GM18520 (cell line): ENCODE measurements at regions not wholly inside any gene's neighbourhood (a gene's known extent, or its start where the extent isn't known, plus 50 kb on each side); places are given as distances from the start of the nearest gene placed in this dataset.

ENCODE experiments used
- ATAC-seq: cut with Tn5 transposase; IDR thresholded peaks from one replicate; pipeline ENCODE4 v1.9.1; 2021; ENCODE audit not compliant: unreplicated experiment

DNA sequence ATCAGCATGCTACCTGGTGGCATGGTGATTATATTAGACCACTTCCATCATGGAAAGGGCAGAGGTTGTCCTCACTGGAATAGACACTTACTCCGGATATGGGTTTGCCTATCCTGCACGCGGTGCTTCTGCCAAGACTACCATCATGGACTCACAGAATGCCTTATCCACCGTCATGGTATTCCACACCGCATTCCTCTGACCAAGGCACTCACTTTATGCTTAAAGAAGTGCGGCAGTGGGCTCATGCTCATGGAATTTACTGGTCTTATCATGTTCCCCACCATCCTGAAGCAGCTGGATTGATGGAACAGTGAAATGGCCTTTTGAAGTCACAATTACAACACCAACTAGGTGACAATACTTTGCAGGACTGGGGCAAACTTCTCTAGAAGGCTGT, 109.2 kb upstream of the DRD2 start:
- no peak for ATAC-seq

DNA sequence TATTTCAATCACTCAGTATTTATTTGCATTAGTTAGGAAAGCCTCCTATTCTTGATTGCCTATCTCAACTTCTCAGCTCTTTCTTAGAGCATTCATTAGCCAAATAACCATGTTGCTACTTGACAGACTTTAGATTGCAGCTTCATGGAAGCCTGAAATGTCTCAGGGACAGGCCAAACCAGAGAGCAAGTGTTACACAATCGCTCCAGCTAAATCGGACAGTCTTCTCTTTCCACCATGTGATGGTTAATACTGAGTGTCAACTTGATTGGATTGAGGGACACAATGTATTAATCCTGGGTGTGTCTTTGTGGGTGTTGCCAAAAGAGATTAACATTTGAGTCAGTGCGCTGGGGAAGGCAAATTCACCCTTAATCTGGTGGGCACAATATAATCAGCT, 106.5 kb upstream of the DRD2 start:
- ATAC-seq: no peak

DNA sequence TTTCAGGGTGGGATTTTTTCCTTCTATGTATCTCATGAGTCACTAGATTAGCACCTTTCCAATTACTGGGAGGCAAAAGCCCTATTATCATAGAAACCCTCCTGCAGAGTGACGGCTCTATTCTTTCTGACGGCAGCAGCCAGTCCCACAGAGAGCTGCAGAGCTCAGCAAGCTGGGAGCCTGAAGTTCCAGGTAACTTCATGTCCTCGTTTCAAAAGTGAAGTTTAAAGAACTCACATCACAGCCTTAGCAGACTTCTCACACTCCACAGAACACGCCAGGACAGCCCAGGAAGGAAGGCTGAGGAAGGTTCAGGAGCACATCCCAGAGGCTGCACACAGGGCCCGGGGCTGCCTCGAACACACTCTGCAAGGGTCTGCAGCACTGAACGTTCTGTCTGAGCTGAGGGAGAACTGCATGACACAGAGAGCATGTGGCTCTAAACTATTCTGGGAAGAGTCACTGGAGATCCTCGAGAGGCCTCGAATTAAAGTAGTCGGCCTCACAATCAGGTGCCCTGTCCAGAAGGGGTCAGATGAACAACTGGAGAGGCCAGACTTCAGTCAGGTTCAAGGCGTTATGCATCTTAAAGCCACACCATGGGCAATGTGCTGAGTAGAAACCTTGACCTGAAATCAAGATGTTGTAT, 104.2 kb upstream of the DRD2 start:
- no peak for ATAC-seq

DNA sequence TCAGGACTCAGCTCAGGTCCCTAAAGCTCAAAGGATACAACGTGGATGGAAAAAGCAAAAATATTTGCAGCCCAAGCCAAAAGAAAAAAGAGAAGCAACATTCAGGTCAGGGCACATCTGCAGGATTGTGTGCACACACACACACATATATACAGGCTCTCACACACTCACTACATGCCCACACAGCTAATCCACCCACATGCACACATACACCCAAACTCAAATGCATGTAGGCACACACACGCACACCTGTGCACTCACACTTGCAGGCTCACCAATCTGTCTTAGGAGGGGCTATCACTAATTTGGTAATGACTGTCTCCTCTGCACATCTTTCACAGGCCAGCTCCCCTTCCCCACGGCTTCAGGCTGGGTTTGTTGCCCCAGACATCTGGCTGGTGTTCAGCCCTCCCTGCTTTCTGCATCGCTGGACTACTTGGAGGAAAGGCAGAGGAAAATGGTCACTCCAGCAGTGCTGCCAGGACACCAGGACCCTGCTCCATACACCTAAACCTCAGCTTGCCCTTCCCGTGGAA, 103.6 kb upstream of the DRD2 start:
- no peak for ATAC-seq

DNA sequence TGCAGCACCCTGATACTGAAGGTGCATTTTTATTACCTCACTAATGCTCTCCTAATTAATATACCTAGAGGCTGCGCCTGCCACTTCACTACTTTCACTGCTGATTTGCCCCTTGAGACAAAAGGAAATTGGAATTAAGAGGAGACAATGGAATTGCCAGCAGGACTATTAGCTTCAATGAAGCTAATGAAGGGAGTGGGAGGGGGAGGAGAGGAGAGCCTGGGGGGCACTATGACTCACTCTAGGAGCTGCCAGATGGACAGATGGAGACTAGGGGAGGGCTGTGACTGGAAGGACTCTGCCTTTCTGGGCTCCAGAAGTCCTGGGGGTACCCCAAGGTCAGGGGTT, 102.8 kb upstream of the DRD2 start:
- no peak for ATAC-seq

DNA sequence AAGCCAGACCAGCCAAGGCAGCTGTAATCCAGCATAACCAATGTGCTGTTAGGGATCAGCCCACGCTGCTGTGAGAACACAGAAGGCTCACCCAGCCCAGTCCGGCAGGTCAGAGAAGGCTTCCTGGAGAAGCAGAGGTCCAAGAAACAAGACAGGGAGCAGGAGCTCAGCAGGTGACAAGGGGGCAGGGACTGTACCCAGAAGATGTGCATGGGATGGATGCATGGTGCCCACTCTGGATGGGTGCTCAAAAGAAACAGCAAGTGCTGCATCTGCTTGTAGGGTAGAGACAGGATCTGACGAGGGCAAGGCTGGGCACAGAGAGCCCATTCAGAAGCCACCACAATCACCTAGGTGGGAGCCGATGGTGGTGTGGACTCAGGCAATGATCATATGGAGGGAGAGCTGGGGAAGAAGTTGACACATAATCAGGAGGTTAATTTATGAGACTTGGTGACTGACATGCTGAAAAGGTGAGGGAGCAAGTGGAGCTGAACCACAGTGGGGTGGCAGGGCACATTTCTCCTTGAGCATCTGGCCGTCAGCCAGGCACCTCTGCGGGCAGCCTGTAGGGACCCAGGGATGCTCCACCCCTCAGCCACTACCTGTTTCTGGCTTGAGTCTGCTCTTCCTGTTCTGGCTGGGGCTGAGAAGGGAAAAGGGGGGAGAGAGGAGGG, 102.3 kb upstream of the DRD2 start:
- ATAC-seq: no peak

DNA sequence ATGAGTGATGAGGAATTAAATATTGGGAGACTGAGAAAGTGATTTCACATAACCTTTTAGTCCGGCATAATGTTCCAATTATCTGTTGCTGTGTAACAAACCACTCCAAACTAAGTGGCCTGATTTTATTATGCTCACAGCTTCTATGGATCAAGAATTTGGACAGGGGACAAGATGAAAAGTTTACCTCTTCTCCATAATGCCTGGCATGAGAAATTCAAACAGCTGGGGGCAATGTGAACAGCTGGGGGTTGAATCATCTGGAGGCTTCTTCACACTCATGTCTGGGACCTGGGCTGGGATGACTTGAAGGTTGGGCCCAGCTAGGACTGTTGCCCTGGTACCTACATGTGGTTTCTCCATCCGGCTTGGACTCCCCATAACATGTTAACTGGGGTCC, 99.4 kb upstream of the DRD2 start:
- no peak for ATAC-seq

DNA sequence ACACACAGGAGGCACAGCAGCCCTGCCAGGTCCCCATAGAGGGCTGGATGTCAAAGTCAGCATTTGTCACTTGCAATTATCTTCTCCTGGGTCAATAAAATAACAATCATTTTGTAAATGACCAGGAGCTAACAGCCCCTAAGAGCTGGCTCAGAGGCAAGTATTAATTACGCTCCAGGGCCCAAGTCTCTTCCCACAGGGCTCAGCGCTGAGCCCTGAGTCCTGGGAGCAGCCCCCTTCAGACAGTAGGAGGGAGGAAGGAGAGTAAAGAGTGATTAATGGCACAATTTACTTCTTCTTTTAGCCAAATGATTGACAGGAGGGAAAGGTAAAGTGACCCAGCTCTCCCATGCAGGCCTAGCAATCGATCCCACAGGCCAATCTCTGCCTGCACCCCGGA, 99.0 kb upstream of the DRD2 start:
- no peak for ATAC-seq

DNA sequence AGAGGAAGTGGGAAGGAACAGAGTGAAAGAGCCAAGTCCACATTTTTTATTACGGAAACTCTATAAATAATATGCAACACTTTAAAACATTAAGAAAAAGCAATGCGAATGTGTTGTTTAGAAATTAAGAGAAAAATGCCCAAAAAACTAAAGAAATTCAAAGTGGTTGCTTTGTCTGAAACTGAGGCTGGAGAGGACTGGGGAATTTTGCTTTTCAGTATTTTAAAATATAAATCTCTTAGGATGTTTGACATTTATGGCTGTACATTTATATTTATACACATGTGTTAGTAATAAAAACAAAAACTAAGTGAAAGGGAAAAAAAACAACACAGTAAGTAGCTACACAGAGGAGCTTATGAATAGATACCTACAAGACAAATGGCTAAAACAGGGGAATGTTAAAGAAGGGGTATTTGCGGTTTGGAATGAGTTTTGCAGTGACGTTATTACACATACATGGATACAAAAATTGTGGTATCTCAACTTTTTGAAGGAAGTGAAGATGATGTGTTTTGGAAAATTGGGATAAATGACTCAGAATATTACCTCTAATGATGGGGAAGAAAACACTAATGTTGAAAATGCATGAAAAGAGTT, 97.0 kb upstream of the DRD2 start:
- ATAC-seq: no peak

DNA sequence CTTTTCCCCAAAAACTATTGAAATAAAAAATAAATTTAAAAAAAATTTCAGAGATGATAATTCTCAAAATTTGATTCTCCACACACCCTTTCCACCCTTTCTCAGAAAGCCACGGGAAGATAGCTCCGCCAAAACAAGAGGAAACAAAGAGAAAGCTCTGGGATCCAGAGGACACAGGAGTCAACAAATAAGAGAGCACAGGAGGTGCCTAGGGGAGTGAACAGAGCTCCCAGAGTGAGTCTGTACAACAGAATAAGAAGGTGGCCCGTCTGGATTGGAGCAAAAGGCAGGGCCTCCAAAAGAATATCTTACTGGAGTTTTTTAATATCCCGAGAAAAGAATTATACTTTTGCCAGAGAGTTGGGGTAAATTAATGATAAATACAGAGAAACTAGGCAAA, 96.3 kb upstream of the DRD2 start:
- ATAC-seq: no peak

DNA sequence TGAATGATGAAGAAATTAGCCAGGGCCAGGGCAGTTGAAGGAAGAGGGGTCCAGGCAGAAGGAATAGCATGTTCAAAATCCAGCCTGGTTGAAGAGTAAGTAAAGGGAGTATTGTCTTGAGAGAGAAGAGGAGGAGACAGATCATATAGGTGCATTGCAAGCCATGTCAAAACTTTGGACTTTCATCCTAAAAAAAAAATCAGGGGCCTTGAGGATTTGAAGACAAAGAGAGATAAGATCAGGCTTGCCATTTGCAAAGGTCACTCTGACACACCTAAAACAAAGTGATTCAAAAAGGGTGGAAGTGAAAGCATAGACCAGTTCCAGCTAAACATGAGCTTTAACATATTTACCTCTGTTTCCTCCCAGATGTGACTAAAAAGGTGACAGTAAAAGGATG, 95.7 kb upstream of the DRD2 start:
- ATAC-seq: no peak

DNA sequence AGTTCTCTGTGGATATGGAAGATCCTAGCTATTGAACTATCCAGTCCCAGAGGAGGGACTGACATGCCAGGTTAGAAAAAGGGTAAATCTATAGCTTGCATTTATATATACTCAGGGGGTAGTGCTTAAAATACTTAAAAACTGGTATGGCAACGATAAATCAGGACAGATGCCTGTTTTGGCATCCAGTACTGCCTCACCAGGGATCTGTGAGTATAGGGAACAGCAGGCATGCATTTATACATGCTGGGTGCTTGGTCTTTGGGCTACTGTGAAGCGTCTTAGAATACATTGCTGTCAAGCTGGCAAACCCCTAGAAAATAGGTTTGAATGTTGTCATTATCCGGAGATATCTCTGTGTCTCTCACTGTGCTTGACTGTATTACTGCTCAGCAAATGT, 94.2 kb upstream of the DRD2 start:
- ATAC-seq: no peak

DNA sequence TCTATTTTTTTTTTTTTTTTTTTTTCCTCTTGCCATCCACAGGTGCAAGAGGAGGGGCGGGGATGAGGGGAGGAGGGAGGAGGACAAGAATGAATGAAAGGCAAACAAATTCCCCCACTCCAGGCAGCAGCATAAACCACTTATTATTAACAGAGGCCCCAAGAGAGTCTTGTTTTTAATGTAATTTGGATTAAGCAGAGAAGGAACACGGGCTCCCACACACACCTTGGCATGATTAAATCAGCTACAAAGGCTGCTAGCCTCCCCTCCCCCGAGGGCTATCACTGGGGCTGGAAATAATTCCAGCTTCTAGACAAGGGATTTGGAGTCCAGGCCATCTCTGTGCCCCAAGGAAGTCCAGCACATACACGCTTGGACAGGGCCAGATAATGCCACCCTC, 93.4 kb upstream of the DRD2 start:
- no peak for ATAC-seq

DNA sequence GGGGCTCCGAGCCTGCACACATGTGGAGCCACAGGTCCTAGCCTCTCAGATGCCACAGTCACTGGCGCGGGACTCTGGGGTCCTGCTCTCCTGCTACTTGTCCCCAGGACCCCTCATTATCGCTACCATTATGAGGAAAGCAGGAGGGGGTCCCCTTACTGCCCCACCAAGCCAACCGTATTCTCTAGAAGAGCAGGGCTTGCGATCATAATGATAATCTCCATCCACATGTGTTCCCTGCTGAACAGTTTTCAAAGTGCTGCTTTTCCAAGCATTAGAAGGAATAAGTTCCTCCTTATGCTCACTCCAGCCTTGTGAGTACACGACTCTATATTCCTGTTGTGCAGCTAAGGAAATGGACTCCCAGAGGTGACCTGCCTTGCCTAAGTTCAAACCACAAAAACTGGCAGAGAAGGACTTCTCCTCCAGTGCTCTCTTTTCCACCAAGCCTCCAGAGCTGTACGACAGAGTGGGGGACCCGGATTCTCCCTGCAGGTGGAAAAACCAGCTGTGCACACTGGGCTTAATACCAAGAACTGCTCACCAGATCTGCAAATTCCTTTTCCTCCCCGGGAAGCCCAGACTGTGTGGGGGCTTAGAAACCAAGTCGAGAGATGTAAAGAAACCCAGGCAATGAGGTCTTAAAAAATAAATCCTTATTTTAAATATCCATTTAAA, 92.8 kb upstream of the DRD2 start:
- no peak for ATAC-seq

DNA sequence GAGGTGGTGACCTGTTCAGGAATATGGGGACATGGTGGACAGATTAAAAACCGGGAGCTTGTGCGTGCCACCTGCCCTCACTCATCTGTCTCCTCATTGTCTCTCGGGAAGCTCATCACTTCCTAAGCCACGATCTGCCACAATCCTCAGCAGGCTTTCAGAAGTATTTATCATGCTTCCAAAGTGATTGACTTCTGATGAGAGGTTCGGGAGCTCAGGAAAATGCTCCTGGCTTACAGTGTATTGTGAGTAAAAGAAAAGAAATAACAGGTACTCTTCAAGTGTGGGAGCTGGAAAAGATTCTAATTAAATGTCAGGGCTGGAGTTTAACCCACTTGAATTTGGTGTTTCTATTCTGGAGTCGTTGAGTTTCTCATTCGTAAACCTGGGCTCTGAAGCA, 91.9 kb upstream of the DRD2 start:
- no peak for ATAC-seq

DNA sequence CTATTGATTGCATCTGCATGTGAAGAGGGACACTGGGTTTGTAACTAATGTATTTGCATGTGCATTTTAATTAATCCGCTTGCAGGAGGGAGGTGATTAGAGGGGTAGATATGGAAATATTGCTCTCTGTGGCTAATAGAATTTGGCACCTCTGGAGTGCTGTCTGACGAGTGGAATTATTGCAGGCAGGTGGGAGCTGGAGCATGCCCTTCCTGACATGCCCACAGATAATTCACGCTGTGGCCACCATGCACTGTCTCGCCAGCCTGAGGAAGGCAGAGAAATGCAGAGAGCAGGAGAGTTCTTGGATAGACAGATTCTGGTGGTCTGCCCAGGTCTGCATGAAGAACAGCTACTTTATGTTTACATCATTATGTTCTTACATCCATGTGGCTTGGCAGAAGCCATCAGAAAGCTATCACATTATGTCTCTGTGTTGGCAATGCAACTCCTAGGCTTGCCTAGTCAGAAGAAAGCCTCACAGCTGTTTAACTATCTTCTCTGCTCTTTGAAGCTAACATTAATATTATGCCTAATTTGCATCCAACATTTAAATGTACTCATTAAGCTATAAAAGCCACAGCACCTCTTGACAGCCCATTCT, 89.4 kb upstream of the DRD2 start:
- no peak for ATAC-seq

DNA sequence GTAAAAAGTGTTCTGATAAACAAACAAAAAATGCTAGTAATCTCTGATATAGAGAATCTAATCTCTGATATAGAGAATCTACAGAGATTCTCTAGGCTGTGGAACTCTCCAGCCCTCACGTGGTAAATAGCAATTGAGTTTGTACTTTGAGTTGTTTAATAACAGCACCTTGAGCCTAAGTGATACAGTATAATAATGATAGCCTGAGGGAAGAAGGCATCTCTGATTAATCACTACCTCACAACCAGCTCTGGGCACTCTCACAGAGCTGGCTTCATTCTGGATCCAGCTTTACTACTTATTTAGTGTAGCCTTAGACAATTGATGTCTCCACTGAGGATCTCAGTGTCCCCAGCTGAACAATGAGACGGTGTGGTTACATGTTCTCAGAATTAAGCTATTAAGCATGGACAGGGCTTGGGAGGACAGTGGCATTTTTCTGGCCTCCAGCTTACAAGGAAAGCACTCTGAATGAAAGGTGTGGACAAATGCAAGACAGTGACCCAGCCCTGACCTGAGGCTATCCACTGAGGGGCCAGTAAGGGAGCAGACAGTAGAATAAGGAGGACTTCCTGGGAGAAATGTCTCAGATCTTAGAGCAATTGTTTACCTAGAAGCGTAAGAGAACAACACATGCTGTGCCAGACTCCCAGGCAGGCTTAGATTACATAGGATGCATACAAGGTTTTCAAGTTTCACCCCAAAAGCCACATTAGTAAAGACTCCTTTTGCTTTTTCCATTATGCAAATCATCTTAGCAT, 88.7 kb upstream of the DRD2 start:
- no peak for ATAC-seq

DNA sequence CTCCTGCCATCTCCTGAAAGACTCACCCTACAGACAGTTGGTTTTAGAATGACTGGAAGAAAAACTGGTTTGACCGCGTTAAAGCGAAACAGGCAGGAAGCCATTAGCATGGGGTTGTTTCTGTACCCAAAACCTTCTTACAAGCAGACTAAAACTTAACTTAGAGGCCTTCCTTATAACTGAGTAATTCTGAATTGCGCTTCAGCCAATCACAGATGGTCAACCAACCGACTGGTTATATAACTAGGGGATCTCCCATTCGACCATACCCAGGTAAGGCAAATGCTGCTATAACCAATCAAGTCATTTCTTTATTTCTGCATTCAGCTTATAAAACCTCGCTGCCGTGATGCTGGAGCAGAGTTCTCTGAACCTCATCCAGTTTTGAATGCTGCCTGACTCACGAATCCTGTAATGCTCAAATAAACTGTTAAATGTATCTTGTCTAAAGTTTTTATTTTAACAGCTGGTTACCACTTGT, 87.8 kb upstream of the DRD2 start:
- no peak for ATAC-seq

DNA sequence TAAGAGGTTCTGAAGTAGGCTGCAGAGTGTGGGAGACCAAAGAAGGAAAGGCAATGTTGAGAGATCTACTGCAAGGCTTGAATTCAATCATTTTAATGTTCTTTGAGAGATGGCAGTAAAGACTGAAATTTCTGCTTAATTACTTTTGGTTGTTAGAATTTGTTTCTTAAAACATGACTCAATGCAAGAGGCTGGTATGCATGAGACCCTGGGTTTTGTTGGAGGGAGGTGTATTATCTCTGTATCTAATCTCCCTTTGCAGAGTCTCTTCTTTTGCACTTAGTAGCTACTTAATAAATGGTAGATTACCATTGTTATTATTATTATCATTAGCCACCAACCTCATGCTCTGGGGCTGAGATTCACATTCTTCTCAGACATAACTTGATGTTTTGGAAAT, 87.4 kb upstream of the DRD2 start:
- no peak for ATAC-seq

DNA sequence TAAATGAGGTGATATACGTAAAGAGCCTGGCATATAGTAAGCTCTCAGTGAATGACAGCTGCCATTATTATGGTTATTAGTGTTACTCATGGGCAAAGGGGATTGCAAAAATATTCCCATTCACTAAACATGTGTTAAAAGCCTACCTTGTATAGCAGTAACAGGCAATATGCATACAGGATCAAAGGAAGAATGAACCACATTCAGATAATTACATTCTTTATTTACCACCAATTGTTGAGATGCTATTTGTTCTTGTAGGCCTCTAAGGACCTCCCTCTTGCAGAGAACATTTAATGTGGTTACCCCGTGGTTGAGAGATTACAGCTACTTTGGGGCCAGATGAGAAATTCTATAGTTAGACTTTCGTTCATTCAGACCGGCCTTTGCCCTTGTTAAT, 82.7 kb upstream of the DRD2 start:
- no peak for ATAC-seq

DNA sequence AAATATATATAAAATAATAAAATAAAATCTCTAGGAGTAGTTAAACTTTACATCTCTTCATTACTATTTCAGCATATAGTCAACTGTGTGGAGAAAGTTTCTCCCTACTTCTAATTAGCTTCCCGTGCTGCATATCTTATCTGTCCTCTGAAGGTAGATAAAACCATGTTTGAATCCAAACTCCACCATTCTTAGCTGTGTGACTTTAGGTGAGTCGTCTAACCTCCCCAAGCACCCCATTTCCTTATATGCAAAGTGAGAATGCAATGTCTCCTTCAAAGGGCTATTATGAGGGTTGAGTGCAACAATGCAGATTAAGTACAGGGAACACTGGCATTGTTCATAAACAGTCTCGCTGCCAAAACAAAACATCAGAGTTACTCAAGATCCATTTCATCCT, 80.8 kb upstream of the DRD2 start:
- no peak for ATAC-seq
